ENCODE measurements at regions not wholly inside any gene's neighbourhood (a gene's known extent, or its start where the extent isn't known, plus 50 kb on each side); places are given as distances from the start of the nearest gene placed in this dataset.

DNA sequence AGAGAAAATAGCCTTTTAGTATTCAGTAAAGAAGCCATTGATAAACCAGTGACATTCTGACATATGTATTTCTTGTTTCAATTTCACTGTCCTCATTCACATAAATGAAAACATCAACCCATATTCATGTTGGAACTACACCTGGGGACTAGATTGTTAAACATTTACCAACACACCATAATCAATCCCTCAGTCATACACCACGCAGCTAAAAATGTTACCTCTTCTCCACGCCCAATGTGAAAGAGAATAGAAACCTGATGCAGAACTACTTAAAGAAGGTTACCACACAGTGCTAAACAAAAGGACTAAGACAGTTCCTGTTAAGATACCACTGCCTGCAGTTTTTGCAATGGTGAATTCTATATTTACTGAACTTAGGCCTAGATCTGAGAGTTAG lies 518.9 kb downstream of the PRELID2 start:
- FAIRE-seq, result no peak
- no peak overlapping the region for H3K27ac ChIP-seq (ENCODE audit: control insufficient read depth, insufficient read depth, low read length)
- H4K20me1 ChIP-seq (ENCODE audit: control insufficient read depth, extremely low read depth, insufficient read depth, low read length), result no peaks in the 10 kb centered on the region
- no peak for DNase-seq (ENCODE audit: low read depth, low spot score)
- H3K9me3 ChIP-seq (ENCODE audit: control insufficient read depth, low read depth, low read length), result no peaks in the 10 kb centered on the region
- H3K79me2 ChIP-seq (ENCODE audit: control insufficient read depth, insufficient read depth, low read length), result no peaks in the 10 kb centered on the region
- H3K36me3 ChIP-seq (ENCODE audit: control insufficient read depth in 2 of 2, extremely low read depth in 1 of 2, insufficient read depth in 2 of 2, low read length in 2 of 2), result no peaks in the 10 kb centered on the region
- H3K4me2 ChIP-seq (ENCODE audit: control insufficient read depth, extremely low read depth, insufficient read depth, low read depth, low read length), result no peak overlapping the region
- no peaks in the 10 kb centered on the region for H3K27me3 ChIP-seq (ENCODE audit: control insufficient read depth, extremely low read depth, insufficient read depth, low read length)
- dilution Hi-C loops (cut with MboI; ENCODE audit: extremely low pct_ligation_motif_present, low sequenced_read_pairs), result no loop called here
- no peak overlapping the region for H3K9ac ChIP-seq (ENCODE audit: control insufficient read depth, extremely low read depth, insufficient read depth, low read length)
- no peak overlapping the region for H2AFZ ChIP-seq (ENCODE audit: control insufficient read depth, low read length)
- TF ChIP-seq, protein P1, sequence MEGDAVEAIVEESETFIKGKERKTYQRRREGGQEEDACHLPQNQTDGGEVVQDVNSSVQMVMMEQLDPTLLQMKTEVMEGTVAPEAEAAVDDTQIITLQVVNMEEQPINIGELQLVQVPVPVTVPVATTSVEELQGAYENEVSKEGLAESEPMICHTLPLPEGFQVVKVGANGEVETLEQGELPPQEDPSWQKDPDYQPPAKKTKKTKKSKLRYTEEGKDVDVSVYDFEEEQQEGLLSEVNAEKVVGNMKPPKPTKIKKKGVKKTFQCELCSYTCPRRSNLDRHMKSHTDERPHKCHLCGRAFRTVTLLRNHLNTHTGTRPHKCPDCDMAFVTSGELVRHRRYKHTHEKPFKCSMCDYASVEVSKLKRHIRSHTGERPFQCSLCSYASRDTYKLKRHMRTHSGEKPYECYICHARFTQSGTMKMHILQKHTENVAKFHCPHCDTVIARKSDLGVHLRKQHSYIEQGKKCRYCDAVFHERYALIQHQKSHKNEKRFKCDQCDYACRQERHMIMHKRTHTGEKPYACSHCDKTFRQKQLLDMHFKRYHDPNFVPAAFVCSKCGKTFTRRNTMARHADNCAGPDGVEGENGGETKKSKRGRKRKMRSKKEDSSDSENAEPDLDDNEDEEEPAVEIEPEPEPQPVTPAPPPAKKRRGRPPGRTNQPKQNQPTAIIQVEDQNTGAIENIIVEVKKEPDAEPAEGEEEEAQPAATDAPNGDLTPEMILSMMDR (optimal IDR thresholded peaks at IDR 0.05 in 1 of 3, IDR thresholded peaks at IDR 0.05 in 1 of 3, conservative IDR thresholded peaks at IDR 0.05 in 1 of 3; ENCODE audit: extremely low read depth in 1 of 3, insufficient read depth in 2 of 3, low read length in 3 of 3), result no peak
- no peak for TF ChIP-seq EZH2 (IDR thresholded peaks at IDR 0.05; ENCODE audit: low read length)
- no peaks in the 10 kb centered on the region for H3K4me1 ChIP-seq (ENCODE audit: control insufficient read depth, extremely low read depth, insufficient read depth, low read length)
- H3K4me3 ChIP-seq (ENCODE audit: control insufficient read depth in 2 of 3, extremely low read depth in 1 of 3, insufficient read depth in 2 of 3, low read depth in 1 of 3, low read length in 3 of 3), result no peak overlapping the region
- H3K9me1 ChIP-seq (ENCODE audit: control insufficient read depth, extremely low read depth, insufficient read depth, low read length), result no peaks in the 10 kb centered on the region

DNA sequence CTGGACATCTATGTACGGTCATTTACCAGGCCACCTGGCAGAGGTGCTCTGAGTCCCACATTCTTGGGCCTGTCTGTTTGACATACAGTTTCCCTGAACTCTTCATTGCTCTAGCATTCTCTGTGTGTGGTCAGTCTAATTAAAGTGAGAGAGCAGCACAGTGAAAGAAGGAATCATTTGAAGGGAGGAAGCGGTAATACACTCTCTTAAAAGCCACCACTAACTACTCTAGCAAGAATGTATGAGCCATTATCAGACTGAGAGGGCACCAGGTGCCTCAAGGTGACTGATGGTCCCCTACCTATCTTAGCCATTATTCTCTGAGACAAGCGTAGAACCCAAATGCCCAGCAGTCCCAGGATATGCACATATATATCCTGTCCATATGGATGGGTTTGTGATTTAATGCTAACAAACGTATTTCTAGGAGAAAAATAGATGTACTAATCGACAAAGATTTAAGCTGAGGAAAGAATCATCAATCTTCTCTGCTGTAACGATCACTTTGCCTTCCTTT lies 527.2 kb downstream of the PRELID2 start:
- Histone ChIP-seq H4K20me1 (ENCODE audit: control insufficient read depth, extremely low read depth, insufficient read depth, low read length) (no peaks in the 10 kb centered on the region), H3K9ac (ENCODE audit: control insufficient read depth, extremely low read depth, insufficient read depth, low read length) (no peak overlapping the region), H3K9me3 (ENCODE audit: control insufficient read depth, low read depth, low read length) (no peaks in the 10 kb centered on the region), H3K4me3 (ENCODE audit: control insufficient read depth in 2 of 3, extremely low read depth in 1 of 3, insufficient read depth in 2 of 3, low read depth in 1 of 3, low read length in 3 of 3) (no peak overlapping the region), H3K4me1 (ENCODE audit: control insufficient read depth, extremely low read depth, insufficient read depth, low read length) (no peaks in the 10 kb centered on the region), H3K4me2 (ENCODE audit: control insufficient read depth, extremely low read depth, insufficient read depth, low read depth, low read length) (no peak overlapping the region), H3K9me1 (ENCODE audit: control insufficient read depth, extremely low read depth, insufficient read depth, low read length) (no peaks in the 10 kb centered on the region), H2AFZ (ENCODE audit: control insufficient read depth, low read length) (no peak overlapping the region), H3K27ac (ENCODE audit: control insufficient read depth, insufficient read depth, low read length) (no peak overlapping the region), H3K27me3 (ENCODE audit: control insufficient read depth, extremely low read depth, insufficient read depth, low read length) (no peaks in the 10 kb centered on the region), H3K36me3 (ENCODE audit: control insufficient read depth in 2 of 2, extremely low read depth in 1 of 2, insufficient read depth in 2 of 2, low read length in 2 of 2) (no peaks in the 10 kb centered on the region), H3K79me2 (ENCODE audit: control insufficient read depth, insufficient read depth, low read length) (no peaks in the 10 kb centered on the region)
- DNase-seq (ENCODE audit: low read depth, low spot score), result no peak
- TF ChIP-seq, protein P1 (optimal IDR thresholded peaks at IDR 0.05 in 1 of 3, IDR thresholded peaks at IDR 0.05 in 1 of 3, conservative IDR thresholded peaks at IDR 0.05 in 1 of 3; ENCODE audit: extremely low read depth in 1 of 3, insufficient read depth in 2 of 3, low read length in 3 of 3), result no peak
- no peak for TF ChIP-seq EZH2 (IDR thresholded peaks at IDR 0.05; ENCODE audit: low read length)
- dilution Hi-C loops (cut with MboI; ENCODE audit: extremely low pct_ligation_motif_present, low sequenced_read_pairs), result no loop called here
- no peak for FAIRE-seq

All from keratinocyte (primary cell).